GM12865 (cell line): ENCODE measurements at regions not wholly inside any gene's neighbourhood (a gene's known extent, or its start where the extent isn't known, plus 50 kb on each side); places are given as distances from the start of the nearest gene placed in this dataset.

ENCODE experiments used
- DNase-seq: peaks from one replicate; pipeline ENCODE4 v3.0.0; 2010; ENCODE audit warnings: low read depth
- H3K4me3 ChIP-seq: 2 replicates; pipeline ENCODE4 v1.5.1; 2011; ENCODE audit warnings: mild to moderate bottlenecking, low read depth, low read length, control low read depth
- CTCF ChIP-seq: IDR thresholded peaks from 2 replicates; pipeline ENCODE4 v1.5.1; 2011; ENCODE audit warnings: low read length, control low read depth, low read depth, inconsistent platforms; ENCODE audit not compliant: insufficient read depth; ENCODE audit errors: missing control alignments

- H3K4me3 ChIP-seq, result no peak overlapping the region
- no peak for TF ChIP-seq CTCF
- DNase-seq, result no peak
Observed at GRCh38 chr4:111770514-111770913, 374.7 kb upstream of the FAM241A start.

- no peak for TF ChIP-seq CTCF
- DNase-seq, result no peak
Observed at GRCh38 chr4:111773858-111774257, 371.4 kb upstream of the FAM241A start.

DNA sequence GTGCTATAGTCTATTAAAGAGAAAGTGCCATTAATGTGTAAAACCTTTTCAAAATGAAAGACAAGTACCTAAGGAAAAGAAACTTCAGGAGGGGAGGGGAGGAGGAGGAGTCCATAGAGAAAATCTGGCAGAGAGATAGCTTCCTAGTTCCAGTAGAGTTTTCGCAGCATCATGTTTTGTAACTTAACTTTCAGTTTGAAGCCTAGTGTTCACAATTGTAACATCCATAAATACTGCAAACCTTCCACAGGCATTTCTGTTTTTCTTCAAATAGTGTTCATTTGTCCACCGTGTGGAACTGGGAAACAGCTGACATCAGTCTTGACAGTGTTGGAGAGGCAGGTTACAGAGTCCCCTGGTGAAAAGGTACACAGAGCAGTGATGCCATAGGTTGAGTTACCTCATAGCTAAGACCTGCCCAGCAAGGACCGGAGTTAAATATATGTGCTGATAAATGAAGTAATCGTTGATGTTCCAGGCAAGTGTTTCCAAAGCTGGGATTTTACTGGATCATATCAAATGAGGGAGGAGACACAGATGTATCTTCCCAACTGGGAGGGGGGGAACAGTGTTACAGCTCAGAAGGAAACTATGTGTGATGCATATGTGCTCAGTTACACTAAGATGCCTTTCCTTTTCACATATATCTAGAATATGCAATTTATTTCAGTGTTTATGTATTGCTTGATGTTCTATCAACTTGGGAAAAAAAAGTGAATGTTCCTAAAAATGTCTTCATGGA lies 369.5 kb upstream of the FAM241A start:
- DNase-seq, result no peak
- no peak for TF ChIP-seq CTCF
- H3K4me3 ChIP-seq, result no peak overlapping the region

More at GRCh38 chr4:111773858-111774257, 371.4 kb upstream of the FAM241A start:
- H3K4me3 ChIP-seq, result no peak overlapping the region

- H3K4me3 ChIP-seq, result no peak overlapping the region
- no peak for TF ChIP-seq CTCF
- no peak for DNase-seq
Observed at GRCh38 chr4:111776561-111776960, 368.7 kb upstream of the FAM241A start.

DNA sequence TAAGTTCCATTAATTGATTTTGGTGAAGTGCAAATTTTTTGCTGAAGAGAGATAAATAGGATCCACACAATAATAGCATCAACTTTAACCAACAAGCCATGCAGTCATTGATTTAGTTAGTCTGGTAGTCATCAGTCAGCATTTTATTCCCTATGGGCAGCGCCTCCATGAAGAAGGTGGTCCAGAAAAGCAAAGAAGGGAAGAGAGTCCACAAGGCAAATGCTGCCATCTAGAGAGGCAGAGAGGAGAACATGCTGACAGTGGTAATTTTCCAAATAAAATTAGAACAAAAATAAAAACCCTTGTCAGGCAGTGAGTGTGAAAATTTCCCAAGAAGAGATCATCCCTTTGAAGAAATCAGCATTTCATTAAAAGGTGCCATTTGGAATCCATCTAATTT lies 366.7 kb upstream of the FAM241A start:
- TF ChIP-seq CTCF, result no peak
- DNase-seq, result no peak
- no peak overlapping the region for H3K4me3 ChIP-seq

- no peak for TF ChIP-seq CTCF
- no peak for DNase-seq
- H3K4me3 ChIP-seq, result no peak overlapping the region
Observed at GRCh38 chr4:111780965-111781364, 364.3 kb upstream of the FAM241A start.

- DNase-seq, result no peak
- TF ChIP-seq CTCF, result no peak
- no peak overlapping the region for H3K4me3 ChIP-seq
Observed at GRCh38 chr4:111781611-111782010, 363.6 kb upstream of the FAM241A start.
